Body of pancreas (tissue), 4 donors: ENCODE measurements at regions not wholly inside any gene's neighbourhood (a gene's known extent, or its start where the extent isn't known, plus 50 kb on each side); places are given as distances from the start of the nearest gene placed in this dataset.

Source experiments
- POLR2A ChIP-seq, 3 donors: fragments of 450-650 bp; IDR thresholded peaks; one replicate each; pipeline ENCODE4 v1.6.1; 2016; ENCODE audit warnings: antibody characterized with exemption in 3 of 3, mild to moderate bottlenecking in 2 of 3
- TF ChIP-seq, protein P1 (sequence below), 7 experiments: fragments of 450-650 bp in 4 of 7; fragments of 200-600 bp in 3 of 7; sonication (generic) in 3 of 7; IDR thresholded peaks; one replicate each; pipeline ENCODE4 v1.5.1; 2016 to 2019; ENCODE audit warnings: antibody characterized with exemption in 7 of 7

GRCh38 chr9:28882529-28882928, 1309.2 kb upstream of the C9orf72 start:
- TF ChIP-seq POLR2A (IDR thresholded peaks at IDR 0.05), result no peak
- TF ChIP-seq, protein P1, sequence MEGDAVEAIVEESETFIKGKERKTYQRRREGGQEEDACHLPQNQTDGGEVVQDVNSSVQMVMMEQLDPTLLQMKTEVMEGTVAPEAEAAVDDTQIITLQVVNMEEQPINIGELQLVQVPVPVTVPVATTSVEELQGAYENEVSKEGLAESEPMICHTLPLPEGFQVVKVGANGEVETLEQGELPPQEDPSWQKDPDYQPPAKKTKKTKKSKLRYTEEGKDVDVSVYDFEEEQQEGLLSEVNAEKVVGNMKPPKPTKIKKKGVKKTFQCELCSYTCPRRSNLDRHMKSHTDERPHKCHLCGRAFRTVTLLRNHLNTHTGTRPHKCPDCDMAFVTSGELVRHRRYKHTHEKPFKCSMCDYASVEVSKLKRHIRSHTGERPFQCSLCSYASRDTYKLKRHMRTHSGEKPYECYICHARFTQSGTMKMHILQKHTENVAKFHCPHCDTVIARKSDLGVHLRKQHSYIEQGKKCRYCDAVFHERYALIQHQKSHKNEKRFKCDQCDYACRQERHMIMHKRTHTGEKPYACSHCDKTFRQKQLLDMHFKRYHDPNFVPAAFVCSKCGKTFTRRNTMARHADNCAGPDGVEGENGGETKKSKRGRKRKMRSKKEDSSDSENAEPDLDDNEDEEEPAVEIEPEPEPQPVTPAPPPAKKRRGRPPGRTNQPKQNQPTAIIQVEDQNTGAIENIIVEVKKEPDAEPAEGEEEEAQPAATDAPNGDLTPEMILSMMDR (IDR thresholded peaks at IDR 0.05), result no peak
